GM12891 (cell line): ENCODE measurements at regions not wholly inside any gene's neighbourhood (a gene's known extent, or its start where the extent isn't known, plus 50 kb on each side); places are given as distances from the start of the nearest gene placed in this dataset.

Source experiments
- PAX5 ChIP-seq: IDR thresholded peaks from 2 replicates; pipeline ENCODE4 v1.6.1; 2011; ENCODE audit warnings: low read length, moderate library complexity, mild to moderate bottlenecking; ENCODE audit not compliant: insufficient read depth, severe bottlenecking
- POLR2A ChIP-seq: IDR thresholded peaks from 2 replicates; pipeline ENCODE4 v1.6.1; 2011; ENCODE audit warnings: low read depth, low read length, control low read depth
- POLR2AphosphoS5 ChIP-seq: IDR thresholded peaks from 2 replicates; pipeline ENCODE4 v1.6.1; 2011; ENCODE audit warnings: low read depth, low read length, control low read depth
- POU2F2 ChIP-seq: IDR thresholded peaks from 2 replicates; pipeline ENCODE4 v1.6.1; 2011; ENCODE audit warnings: low read depth, mild to moderate bottlenecking, control low read depth, low read length, moderate library complexity
- SPI1 ChIP-seq: IDR thresholded peaks from 2 replicates; pipeline ENCODE4 v1.6.1; 2011; ENCODE audit warnings: low read depth, low read length, control low read depth
- TAF1 ChIP-seq: IDR thresholded peaks from 2 replicates; pipeline ENCODE4 v1.6.1; 2011; ENCODE audit warnings: low read depth, low read length, control low read depth

- TF ChIP-seq POLR2A (no peak), TAF1 (no peak), POLR2AphosphoS5 (no peak), PAX5 (no peak), POU2F2 (no peak), SPI1 (no peak)
These were observed 872.1 kb downstream of the PCDH7 start for GRCh38 chr4:31592293-31592692.
